ENCODE measurements at regions not wholly inside any gene's neighbourhood (a gene's known extent, or its start where the extent isn't known, plus 50 kb on each side); places are given as distances from the start of the nearest gene placed in this dataset.

DNA sequence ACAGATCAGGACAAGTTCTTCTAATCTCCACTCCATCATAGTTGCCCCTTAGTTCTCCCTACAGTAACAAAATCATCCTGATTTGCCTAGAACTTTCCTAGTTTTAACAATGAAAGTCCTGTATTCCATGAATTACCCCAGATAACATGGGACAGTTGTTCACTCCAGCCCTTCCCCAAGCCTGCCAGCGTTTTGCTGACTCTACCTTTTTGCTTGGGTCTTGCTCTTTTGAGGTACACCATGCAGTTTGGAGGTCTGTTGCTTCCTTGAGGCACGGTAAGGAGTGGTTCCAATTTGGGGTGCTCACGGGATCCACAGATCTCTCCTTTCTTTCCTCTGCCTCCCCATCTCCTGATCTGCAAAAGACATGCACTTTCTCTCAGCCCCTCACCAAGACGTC is 61.6 kb upstream of the DYRK2 start:
- no peak for DNase-seq
- H3K36me3 ChIP-seq: no peaks in the 10 kb centered on the region
- H3K4me3 ChIP-seq: no peak overlapping the region
- no peaks in the 10 kb centered on the region for H3K9me3 ChIP-seq
- TF ChIP-seq, protein P1, sequence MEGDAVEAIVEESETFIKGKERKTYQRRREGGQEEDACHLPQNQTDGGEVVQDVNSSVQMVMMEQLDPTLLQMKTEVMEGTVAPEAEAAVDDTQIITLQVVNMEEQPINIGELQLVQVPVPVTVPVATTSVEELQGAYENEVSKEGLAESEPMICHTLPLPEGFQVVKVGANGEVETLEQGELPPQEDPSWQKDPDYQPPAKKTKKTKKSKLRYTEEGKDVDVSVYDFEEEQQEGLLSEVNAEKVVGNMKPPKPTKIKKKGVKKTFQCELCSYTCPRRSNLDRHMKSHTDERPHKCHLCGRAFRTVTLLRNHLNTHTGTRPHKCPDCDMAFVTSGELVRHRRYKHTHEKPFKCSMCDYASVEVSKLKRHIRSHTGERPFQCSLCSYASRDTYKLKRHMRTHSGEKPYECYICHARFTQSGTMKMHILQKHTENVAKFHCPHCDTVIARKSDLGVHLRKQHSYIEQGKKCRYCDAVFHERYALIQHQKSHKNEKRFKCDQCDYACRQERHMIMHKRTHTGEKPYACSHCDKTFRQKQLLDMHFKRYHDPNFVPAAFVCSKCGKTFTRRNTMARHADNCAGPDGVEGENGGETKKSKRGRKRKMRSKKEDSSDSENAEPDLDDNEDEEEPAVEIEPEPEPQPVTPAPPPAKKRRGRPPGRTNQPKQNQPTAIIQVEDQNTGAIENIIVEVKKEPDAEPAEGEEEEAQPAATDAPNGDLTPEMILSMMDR (IDR thresholded peaks at IDR 0.05 in 8 of 11, conservative IDR thresholded peaks at IDR 0.05 in 3 of 11): no peak
- no peak for TF ChIP-seq POLR2A (IDR thresholded peaks at IDR 0.05)
- TF ChIP-seq POLR2AphosphoS5 (IDR thresholded peaks at IDR 0.05): no peak
- 82 to 94% (median 90%) methylated on average over 4 of the region's 4 CpGs for WGBS, 5 donors
- H3K4me1 ChIP-seq: peaks cover 0 to 24% (median 8%) of the 10 kb centered on the region in 6 donors
- H3K27ac ChIP-seq: no peak overlapping the region
- H3K27me3 ChIP-seq (replicated peaks in 1 of 7): no peaks in the 10 kb centered on the region
- intact Hi-C loops (cut with DNase I; ENCODE audit: low total_unique reads): no loop called here

DNA sequence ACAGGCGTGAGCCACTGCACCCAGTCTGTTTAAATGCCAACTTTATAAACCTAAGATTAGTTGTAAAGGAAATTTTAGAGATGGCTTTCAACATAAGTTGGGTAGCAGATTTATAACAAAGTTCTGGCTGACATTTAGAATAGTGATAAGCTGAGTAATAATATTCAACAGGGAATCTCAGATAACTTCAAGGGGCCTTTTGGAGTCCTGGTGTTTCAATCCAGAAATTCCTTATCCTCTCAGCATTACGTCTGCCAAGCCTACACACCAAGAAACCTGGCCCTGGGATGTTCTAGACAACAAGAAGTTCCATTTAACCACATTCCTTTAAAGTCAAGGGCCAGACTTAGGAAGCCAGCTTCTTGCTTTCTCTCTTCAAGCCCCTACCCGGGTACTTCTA is 59.5 kb upstream of the DYRK2 start:
- Histone ChIP-seq H3K27me3 (replicated peaks in 1 of 7) (no peaks in the 10 kb centered on the region), H3K9me3 (no peaks in the 10 kb centered on the region), H3K36me3 (no peaks in the 10 kb centered on the region), H3K4me3 (no peak overlapping the region), H3K4me1 (peaks cover 5 to 42% (median 17%) of the 10 kb centered on the region in 6 donors), H3K27ac (no peak overlapping the region)
- intact Hi-C loops (cut with DNase I; ENCODE audit: low total_unique reads): no loop called here
- DNase-seq: no peak
- no peak for TF ChIP-seq POLR2AphosphoS5 (IDR thresholded peaks at IDR 0.05)
- TF ChIP-seq, protein P1 (IDR thresholded peaks at IDR 0.05 in 8 of 11, conservative IDR thresholded peaks at IDR 0.05 in 3 of 11): no peak
- no peak for TF ChIP-seq POLR2A (IDR thresholded peaks at IDR 0.05)
- 90 to 99% (median 96%) methylated on average over 3 of the region's 3 CpGs for WGBS, 5 donors

DNA sequence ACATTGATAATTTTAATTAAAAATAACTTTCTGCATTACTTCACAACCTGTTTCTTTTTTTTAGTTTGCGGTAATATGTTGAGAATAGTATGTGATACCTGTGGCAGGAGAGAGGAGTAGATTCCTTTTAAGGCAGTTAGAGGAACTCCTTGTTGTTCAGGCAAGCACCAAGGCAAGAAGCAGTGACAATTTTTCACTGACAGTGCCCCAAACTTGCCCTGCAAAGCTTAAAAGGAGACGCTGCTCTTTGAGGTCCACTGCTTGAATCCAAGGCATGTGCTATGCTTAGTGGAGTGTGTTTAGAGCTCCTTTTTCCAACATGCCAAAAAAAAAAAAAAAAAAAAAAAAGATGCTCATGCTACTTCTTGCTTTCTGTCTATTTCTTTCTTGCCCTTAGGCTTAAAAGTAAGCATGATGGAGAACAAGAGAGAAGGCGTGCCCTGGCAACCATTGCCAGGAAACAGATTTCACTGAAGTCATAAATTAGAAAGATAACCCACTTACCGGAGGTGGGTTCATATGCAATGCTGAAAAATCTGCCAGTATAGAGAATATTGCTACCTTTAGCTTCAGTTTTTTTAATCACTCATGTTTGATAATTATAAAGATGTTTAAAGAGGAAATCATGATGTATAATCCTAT is 58.3 kb upstream of the DYRK2 start:
- TF ChIP-seq, protein P1 (IDR thresholded peaks at IDR 0.05 in 8 of 11, conservative IDR thresholded peaks at IDR 0.05 in 3 of 11): no peak
- no peak for TF ChIP-seq POLR2AphosphoS5 (IDR thresholded peaks at IDR 0.05)
- no peak for TF ChIP-seq POLR2A (IDR thresholded peaks at IDR 0.05)
- peak overlapping the region in 3 of 8 donors; percentile 9 to 26 (median 16) for H3K27ac ChIP-seq
- whole genome bisulfite sequencing, 5 donors: 31 to 46% (median 34%) methylated on average over 4 of the region's 4 CpGs
- H3K36me3 ChIP-seq: no peaks in the 10 kb centered on the region
- no peak for DNase-seq
- intact Hi-C loops (cut with DNase I; ENCODE audit: low total_unique reads): no loop called here
- H3K4me1 ChIP-seq: peaks cover 5 to 42% (median 17%) of the 10 kb centered on the region in 6 donors
- no peaks in the 10 kb centered on the region for H3K27me3 ChIP-seq (replicated peaks in 1 of 7)
- H3K4me3 ChIP-seq: no peak overlapping the region
- H3K9me3 ChIP-seq: no peaks in the 10 kb centered on the region

DNA sequence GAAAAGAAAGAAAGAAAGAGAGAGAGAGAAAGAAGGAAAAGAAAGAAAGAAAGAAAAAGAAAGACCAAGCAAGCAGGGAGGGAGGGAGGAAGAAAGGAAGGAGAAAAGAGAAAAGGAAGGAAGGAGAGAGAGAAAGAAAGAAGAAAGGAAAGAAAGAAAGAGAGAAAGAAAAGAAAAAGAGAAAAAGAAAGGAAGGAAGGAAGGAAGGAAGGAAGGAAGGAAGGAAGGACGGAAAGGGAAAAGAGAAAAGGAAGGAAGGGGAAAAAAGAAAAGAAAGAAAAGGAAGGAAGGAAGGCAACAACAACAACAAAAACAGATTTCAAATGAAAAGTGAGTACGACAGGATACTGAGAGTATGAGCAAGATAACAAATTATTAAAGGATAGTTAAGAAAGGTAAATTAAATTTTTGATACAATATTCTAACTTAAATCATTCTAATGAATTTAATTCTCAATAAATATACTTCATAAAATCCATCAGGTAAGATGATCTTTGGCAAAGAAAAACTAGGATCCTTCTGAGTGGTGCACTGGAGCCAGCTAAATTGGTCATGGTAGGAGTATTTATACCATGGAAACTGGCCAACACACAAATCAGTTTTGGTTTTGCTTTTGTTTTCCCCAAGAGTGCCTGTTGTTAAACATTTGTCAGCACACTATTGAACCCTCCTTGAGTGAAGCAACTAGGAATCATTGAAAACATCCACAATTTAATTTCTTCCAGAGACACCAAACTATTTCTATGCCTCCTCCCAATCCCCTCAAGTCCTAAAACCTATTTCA is 56.1 kb upstream of the DYRK2 start:
- TF ChIP-seq, protein P1 (IDR thresholded peaks at IDR 0.05 in 8 of 11, conservative IDR thresholded peaks at IDR 0.05 in 3 of 11): no peak
- no peak for TF ChIP-seq POLR2A (IDR thresholded peaks at IDR 0.05)
- TF ChIP-seq POLR2AphosphoS5 (IDR thresholded peaks at IDR 0.05): no peak
- DNase-seq: no peak
- intact Hi-C loops (cut with DNase I; ENCODE audit: low total_unique reads): no loop called here
- Histone ChIP-seq H3K27me3 (replicated peaks in 1 of 7) (no peaks in the 10 kb centered on the region), H3K36me3 (no peaks in the 10 kb centered on the region), H3K27ac (peak overlapping the region in 6 of 8 donors; percentile 9 to 59 (median 32)), H3K4me3 (no peak overlapping the region), H3K4me1 (peaks cover 5 to 42% (median 17%) of the 10 kb centered on the region in 6 donors), H3K9me3 (no peaks in the 10 kb centered on the region)
- 77 to 86% (median 85%) methylated on average over 2 of the region's 2 CpGs for WGBS, 5 donors

Measured in spleen (tissue), 11 donors.